Chondrocyte (in vitro differentiated cells): ENCODE measurements at regions not wholly inside any gene's neighbourhood (a gene's known extent, or its start where the extent isn't known, plus 50 kb on each side); places are given as distances from the start of the nearest gene placed in this dataset.

Experiments
- DNase-seq: peaks from one replicate; pipeline ENCODE4 v3.0.0; 2021; ENCODE audit warnings: mixed read lengths, low spot score
- H3K27ac Mint-ChIP-seq: one replicate; pipeline ENCODE4 v1.8.0; 2021; ENCODE audit warnings: mild to moderate bottlenecking, moderate library complexity, mixed read lengths; ENCODE audit not compliant: unreplicated experiment
- H3K27me3 Mint-ChIP-seq: 2 replicates; pipeline ENCODE4 v1.8.0; 2021; ENCODE audit warnings: low read depth, mixed read lengths
- H3K36me3 Mint-ChIP-seq: 2 replicates; pipeline ENCODE4 v1.8.0; 2021; ENCODE audit warnings: low read depth, mixed read lengths
- H3K4me1 Mint-ChIP-seq: 2 replicates; pipeline ENCODE4 v1.8.0; 2021; ENCODE audit warnings: low read depth, mild to moderate bottlenecking, mixed read lengths
- H3K4me3 Mint-ChIP-seq: one replicate; pipeline ENCODE4 v1.8.0; 2021; ENCODE audit warnings: mild to moderate bottlenecking, moderate library complexity, mixed read lengths; ENCODE audit not compliant: unreplicated experiment
- H3K9me3 Mint-ChIP-seq: 2 replicates; pipeline ENCODE4 v1.8.0; 2021; ENCODE audit warnings: low read depth, mixed read lengths
- CTCF ChIP-seq: fragments of 200-600 bp; sonication (generic); IDR thresholded peaks from 2 replicates; pipeline ENCODE4 v1.5.0; 2021; ENCODE audit warnings: antibody characterized with exemption, mild to moderate bottlenecking, moderate library complexity

- no peak for DNase-seq
- no peak overlapping the region for H3K27ac Mint-ChIP-seq
- peaks cover 19% of the 10 kb centered on the region for H3K9me3 Mint-ChIP-seq
- H3K27me3 Mint-ChIP-seq, result no peaks in the 10 kb centered on the region
- no peak for TF ChIP-seq CTCF
- no peak overlapping the region for H3K4me3 Mint-ChIP-seq
- H3K4me1 Mint-ChIP-seq, result peaks cover 5% of the 10 kb centered on the region
- peaks cover 1% of the 10 kb centered on the region for H3K36me3 Mint-ChIP-seq
These were observed 163.0 kb downstream of the IRS1 start for GRCh38 chr2:226636586-226636985.

- peaks cover 1% of the 10 kb centered on the region for H3K36me3 Mint-ChIP-seq
- H3K27me3 Mint-ChIP-seq, result no peaks in the 10 kb centered on the region
- no peak for DNase-seq
- H3K27ac Mint-ChIP-seq, result no peak overlapping the region
- H3K9me3 Mint-ChIP-seq, result peaks cover 10% of the 10 kb centered on the region
- no peak for TF ChIP-seq CTCF
- peaks cover 5% of the 10 kb centered on the region for H3K4me1 Mint-ChIP-seq
- H3K4me3 Mint-ChIP-seq, result no peak overlapping the region
These were observed 164.5 kb downstream of the IRS1 start for GRCh38 chr2:226634943-226635604.

GRCh38 chr2:226631671-226632070, 167.9 kb downstream of the IRS1 start:
- Mint-ChIP-seq H3K4me3 (no peak overlapping the region), H3K27ac (no peak overlapping the region), H3K4me1 (peaks cover 2% of the 10 kb centered on the region), H3K27me3 (no peaks in the 10 kb centered on the region), H3K36me3 (peaks cover 1% of the 10 kb centered on the region), H3K9me3 (peaks cover 2% of the 10 kb centered on the region)
- TF ChIP-seq CTCF, result no peak
- no peak for DNase-seq

GRCh38 chr2:226631187-226631586, 168.4 kb downstream of the IRS1 start:
- Mint-ChIP-seq H3K4me3 (no peak overlapping the region), H3K27ac (no peak overlapping the region), H3K9me3 (peaks cover under 1% of the 10 kb centered on the region), H3K4me1 (peaks cover 2% of the 10 kb centered on the region), H3K36me3 (peaks cover 1% of the 10 kb centered on the region), H3K27me3 (no peaks in the 10 kb centered on the region)
- no peak for DNase-seq
- no peak for TF ChIP-seq CTCF

GRCh38 chr2:226625946-226626345, 173.7 kb downstream of the IRS1 start:
- Mint-ChIP-seq H3K9me3 (no peaks in the 10 kb centered on the region), H3K4me3 (no peak overlapping the region), H3K4me1 (peaks cover 11% of the 10 kb centered on the region), H3K27ac (no peak overlapping the region), H3K27me3 (no peaks in the 10 kb centered on the region), H3K36me3 (peaks cover 5% of the 10 kb centered on the region)
- no peak for TF ChIP-seq CTCF
- no peak for DNase-seq
